ENCODE measurements at regions not wholly inside any gene's neighbourhood (a gene's known extent, or its start where the extent isn't known, plus 50 kb on each side); places are given as distances from the start of the nearest gene placed in this dataset.

DNA sequence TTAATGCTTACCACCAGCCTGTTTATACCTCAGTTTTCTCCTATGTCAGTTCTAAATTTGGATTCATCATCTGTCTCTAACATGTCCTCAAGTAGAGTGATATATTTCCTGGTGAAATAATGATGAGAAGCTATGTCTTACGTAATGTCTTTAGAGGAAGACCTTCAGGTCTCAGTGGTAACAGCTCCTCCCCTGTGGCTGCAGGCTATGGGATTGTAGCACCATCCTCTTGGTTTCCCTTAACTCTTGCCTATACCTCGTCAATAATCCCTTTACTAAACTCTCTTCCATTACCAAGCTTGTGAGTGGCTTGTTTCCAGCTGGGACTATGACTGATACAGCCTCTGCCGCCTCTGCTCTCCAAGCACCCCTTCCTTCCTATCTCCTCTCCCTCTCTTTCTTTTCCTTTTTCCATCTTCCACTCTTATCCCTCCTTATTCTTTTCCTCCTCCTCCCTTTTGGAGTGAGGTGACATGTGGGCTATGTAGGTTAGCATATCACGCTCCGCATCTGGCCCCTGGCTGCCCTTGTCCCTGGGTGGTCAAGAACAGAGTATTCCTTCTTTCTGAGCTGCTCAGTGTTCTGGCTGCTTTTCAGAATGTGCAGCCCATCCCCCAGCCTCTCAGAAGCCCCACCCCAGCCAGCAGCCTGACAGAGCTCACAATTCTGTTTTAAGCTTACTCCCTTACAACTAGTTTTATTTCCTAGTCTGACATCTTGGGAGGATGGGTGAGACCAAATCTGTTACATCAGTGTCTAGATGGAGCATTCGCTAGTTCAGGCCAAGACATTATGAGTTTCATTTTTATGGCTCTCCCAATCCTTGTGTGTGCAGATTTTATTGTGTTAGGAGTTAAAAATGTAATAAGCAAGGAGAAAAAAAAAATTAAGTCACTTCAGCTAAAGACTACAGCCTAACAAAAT lies 75.0 kb upstream of the RNU6-1 start:
- no peak for TF ChIP-seq EZH2phosphoT487 (IDR thresholded peaks at IDR 0.05)
- TF ChIP-seq, protein P1, sequence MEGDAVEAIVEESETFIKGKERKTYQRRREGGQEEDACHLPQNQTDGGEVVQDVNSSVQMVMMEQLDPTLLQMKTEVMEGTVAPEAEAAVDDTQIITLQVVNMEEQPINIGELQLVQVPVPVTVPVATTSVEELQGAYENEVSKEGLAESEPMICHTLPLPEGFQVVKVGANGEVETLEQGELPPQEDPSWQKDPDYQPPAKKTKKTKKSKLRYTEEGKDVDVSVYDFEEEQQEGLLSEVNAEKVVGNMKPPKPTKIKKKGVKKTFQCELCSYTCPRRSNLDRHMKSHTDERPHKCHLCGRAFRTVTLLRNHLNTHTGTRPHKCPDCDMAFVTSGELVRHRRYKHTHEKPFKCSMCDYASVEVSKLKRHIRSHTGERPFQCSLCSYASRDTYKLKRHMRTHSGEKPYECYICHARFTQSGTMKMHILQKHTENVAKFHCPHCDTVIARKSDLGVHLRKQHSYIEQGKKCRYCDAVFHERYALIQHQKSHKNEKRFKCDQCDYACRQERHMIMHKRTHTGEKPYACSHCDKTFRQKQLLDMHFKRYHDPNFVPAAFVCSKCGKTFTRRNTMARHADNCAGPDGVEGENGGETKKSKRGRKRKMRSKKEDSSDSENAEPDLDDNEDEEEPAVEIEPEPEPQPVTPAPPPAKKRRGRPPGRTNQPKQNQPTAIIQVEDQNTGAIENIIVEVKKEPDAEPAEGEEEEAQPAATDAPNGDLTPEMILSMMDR (IDR thresholded peaks at IDR 0.05) = no peak
